Activated CD4-positive, alpha-beta T cell treated with anti-CD3 and anti-CD28 coated beads for 24 hours (primary cell): ENCODE measurements at regions not wholly inside any gene's neighbourhood (a gene's known extent, or its start where the extent isn't known, plus 50 kb on each side); places are given as distances from the start of the nearest gene placed in this dataset.
"Not testable (repeated sequence)": the region's sequence is repeated elsewhere in the genome, so short reads cannot be mapped to it uniquely, and the experiment has no call there.

Experiments
- DNase-seq, 2 donors: peaks; one replicate each; pipeline ENCODE4 v3.0.0-alpha.2; 2020; ENCODE audit warnings: low read depth in 2 of 2

GRCh38 chr7:114180556-114181266 is 233.9 kb upstream of the FOXP2 start:
- DNase-seq, result no peak

- no peak for DNase-seq
These were observed 239.5 kb upstream of the FOXP2 start for GRCh38 chr7:114175125-114175524.

- DNase-seq, result no peak
These were observed 241.3 kb upstream of the FOXP2 start for GRCh38 chr7:114173170-114173890.

- DNase-seq, result not testable (repeated sequence)
These were observed 245.2 kb upstream of the FOXP2 start for GRCh38 chr7:114169389-114169788.

GRCh38 chr7:114160925-114161324 is 242.1 kb upstream of the PPP1R3A start:
- DNase-seq, result no peak

GRCh38 chr7:114158854-114159253 is 240.0 kb upstream of the PPP1R3A start:
- DNase-seq, result no peak

- DNase-seq, result no peak
These were observed 239.5 kb upstream of the PPP1R3A start for GRCh38 chr7:114158275-114158674.

- DNase-seq, result no peak
These were observed 237.4 kb upstream of the PPP1R3A start for GRCh38 chr7:114156178-114156577.

- DNase-seq, result no peak
These were observed 236.6 kb upstream of the PPP1R3A start for GRCh38 chr7:114155116-114156110.

GRCh38 chr7:114153700-114154099 is 234.9 kb upstream of the PPP1R3A start:
- DNase-seq, result no peak

- DNase-seq, result no peak
These were observed 233.6 kb upstream of the PPP1R3A start for GRCh38 chr7:114152314-114152938.

GRCh38 chr7:114151777-114152176 is 233.0 kb upstream of the PPP1R3A start:
- no peak for DNase-seq

GRCh38 chr7:114150689-114151088 is 231.9 kb upstream of the PPP1R3A start:
- no peak for DNase-seq

- no peak for DNase-seq
These were observed 230.0 kb upstream of the PPP1R3A start for GRCh38 chr7:114148779-114149178.

GRCh38 chr7:114141415-114141814 is 222.6 kb upstream of the PPP1R3A start:
- DNase-seq, result no peak

- no peak for DNase-seq
These were observed 221.8 kb upstream of the PPP1R3A start for GRCh38 chr7:114140561-114140960.

GRCh38 chr7:114139690-114140089 is 220.9 kb upstream of the PPP1R3A start:
- DNase-seq, result not testable (repeated sequence)

GRCh38 chr7:114138587-114138986 is 219.8 kb upstream of the PPP1R3A start:
- DNase-seq, result no peak

- DNase-seq, result no peak
These were observed 214.9 kb upstream of the PPP1R3A start for GRCh38 chr7:114133717-114134116.

- DNase-seq, result no peak
These were observed 212.1 kb upstream of the PPP1R3A start for GRCh38 chr7:114130866-114131265.

GRCh38 chr7:114128880-114129279 is 210.1 kb upstream of the PPP1R3A start:
- DNase-seq, result no peak

- DNase-seq, result no peak
These were observed 207.3 kb upstream of the PPP1R3A start for GRCh38 chr7:114126095-114126494.
